ENCODE measurements at regions not wholly inside any gene's neighbourhood (a gene's known extent, or its start where the extent isn't known, plus 50 kb on each side); places are given as distances from the start of the nearest gene placed in this dataset.

DNA sequence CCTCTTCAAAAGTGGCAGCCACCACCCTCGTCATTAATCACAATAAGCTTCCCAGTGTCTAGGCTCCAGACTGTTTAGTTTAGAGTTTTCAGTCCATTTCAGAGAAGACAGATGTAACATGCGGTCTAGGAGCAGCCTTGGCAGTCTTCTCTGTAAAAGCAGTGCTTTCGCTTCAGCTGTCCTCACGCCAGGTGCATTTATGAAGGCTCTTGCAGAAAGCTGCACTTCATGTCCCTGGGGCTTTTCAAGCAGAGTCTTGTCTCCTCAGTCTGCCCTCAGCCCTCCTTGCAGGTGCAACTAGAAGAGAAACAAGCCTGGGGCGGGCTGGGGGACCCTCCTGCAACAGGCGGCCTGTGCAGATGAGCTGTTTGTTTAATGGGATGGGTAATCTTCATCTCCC lies 281.9 kb downstream of the DRD1 start:
- no peak for DNase-seq

DNA sequence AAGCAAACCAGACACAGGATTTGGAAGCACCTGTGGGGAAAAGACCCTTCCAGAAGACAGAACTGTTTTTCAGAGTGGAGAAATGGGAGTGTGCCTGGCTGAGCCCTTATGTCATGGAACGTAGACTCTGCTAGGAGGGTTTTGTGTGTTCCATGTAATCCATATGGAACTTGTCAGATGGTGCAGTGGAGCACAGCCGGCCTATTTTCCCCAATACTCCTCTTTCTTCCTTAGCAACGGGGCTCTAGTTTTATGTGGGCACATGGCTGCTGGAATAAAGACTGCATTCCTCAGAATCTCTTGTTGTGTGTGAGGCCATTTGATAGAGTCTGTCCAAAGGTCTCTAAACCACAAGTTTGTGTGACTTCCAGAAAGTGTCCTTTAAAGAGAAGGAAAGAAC lies 284.0 kb downstream of the DRD1 start:
- DNase-seq, result no peak

DNA sequence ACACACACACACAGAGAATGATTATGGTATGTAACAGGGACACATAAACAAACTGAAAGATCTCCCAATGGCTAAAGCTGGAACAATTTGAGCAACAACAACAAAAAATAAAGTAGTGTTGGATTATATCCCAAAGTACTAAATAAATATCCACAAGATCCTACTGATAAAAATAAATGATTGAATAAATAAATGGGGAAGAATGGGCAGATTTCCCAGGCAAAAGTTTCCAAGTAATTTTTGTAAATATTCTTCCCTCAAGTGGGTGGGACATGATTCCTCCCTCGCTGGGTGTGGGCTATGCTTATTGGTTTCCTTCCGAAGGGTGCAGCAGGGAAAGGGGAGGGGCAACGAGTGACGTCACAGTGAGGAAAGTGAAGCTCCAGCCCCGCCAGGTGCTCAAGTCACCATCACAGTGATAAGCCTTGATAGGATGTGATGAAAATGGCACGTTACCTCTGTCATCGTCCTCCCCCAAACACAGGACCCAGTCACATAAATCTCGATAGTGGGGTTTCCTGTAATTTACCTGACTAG lies 295.3 kb downstream of the DRD1 start:
- DNase-seq, result no peak

- no peak for DNase-seq
Observed at GRCh38 chr5:175146733-175147132, 297.2 kb downstream of the DRD1 start.

DNA sequence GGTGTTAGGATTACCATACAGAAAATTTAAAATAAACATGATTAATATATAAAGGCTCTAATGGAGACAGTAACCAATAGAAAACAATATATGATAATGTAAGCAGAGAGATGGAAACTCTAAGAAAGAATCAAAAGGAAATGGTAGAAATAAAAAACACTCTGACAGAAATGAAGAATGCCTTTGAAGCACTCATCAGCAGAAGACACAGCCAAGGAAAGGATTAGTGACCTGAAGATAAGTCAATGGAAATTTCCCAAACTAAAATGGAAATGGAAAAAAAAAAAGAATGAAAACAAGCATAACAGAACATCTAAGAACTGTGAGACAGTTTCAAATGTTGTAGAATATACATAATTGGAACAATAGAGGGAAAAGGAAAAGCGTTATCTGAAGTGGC lies 302.6 kb downstream of the DRD1 start:
- DNase-seq, result no peak

GRCh38 chr5:175133185-175133584 lies 310.8 kb downstream of the DRD1 start:
- DNase-seq, result no peak

DNA sequence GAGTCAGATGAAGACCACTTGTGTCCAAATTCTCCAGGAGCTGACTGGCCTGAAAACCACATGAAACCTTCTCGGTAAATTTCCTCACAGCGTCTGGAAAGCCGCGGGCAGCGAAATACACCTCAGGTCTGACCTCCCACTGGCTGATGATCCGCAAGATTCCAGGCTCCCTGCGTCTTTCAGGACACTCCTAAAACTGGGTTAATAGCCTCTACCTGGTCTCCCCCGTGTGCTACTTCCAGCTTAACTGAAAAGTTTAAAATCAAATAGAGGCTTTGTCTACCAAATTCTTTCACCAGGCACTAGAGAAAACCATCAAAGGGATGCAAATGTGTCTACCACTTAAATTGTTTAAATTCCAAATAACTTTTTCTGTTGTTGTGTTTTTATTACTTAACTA lies 312.6 kb downstream of the DRD1 start:
- DNase-seq, result no peak

GRCh38 chr5:175129619-175130018 lies 314.4 kb downstream of the DRD1 start:
- DNase-seq, result no peak

GRCh38 chr5:175129121-175129520 lies 314.9 kb downstream of the DRD1 start:
- DNase-seq, result no peak

GRCh38 chr5:175124821-175125220 lies 319.2 kb downstream of the DRD1 start:
- DNase-seq, result no peak

DNA sequence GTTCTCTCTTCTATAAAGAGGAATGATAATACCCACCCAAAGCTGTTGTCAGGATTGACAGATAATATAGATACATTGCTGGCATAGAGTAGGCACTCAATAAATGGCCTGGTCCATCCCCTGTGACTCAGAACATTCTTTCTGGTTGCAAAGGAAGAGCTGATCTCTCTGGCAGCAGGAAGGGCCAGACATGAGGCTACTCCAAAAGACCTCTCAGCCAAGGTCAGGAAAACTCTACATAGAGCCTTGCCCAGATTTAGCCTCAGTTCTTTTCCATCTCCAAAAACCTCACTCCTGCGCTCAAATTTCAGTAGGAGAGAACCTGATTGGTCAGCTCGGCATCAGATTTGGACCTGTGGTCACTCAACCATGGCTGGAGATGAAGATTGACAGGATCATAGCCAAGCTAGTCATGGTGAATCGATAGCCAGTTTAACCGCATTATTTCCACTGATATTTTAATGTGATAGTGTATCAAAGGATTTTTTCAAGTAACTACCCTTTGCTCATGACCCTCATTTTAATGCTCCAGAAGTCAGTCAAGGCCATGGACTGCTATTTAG lies 319.6 kb downstream of the DRD1 start:
- no peak for DNase-seq

DNA sequence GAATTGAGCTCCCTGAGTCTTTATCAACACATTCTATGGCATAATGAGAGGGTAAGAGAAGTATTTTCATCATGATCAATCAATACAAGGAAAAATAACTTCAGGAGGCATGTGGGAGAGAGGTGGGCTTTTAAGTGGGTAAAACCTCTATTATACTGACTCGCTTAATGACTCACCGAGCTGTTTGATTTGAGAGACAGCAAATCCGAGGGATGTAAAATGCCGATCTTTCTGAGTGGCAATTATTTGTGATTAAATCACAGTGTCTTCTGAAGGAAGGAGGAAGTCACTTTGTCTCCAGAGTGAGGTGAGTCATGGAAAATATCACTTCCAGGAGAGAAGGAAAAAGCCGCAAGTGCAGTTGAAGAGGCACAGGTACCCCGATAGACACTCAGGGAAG lies 320.4 kb downstream of the DRD1 start:
- no peak for DNase-seq

- no peak for DNase-seq
Observed at GRCh38 chr5:175121457-175121856, 322.5 kb downstream of the DRD1 start.

GRCh38 chr5:175120412-175120811 lies 323.6 kb downstream of the DRD1 start:
- DNase-seq, result no peak

DNA sequence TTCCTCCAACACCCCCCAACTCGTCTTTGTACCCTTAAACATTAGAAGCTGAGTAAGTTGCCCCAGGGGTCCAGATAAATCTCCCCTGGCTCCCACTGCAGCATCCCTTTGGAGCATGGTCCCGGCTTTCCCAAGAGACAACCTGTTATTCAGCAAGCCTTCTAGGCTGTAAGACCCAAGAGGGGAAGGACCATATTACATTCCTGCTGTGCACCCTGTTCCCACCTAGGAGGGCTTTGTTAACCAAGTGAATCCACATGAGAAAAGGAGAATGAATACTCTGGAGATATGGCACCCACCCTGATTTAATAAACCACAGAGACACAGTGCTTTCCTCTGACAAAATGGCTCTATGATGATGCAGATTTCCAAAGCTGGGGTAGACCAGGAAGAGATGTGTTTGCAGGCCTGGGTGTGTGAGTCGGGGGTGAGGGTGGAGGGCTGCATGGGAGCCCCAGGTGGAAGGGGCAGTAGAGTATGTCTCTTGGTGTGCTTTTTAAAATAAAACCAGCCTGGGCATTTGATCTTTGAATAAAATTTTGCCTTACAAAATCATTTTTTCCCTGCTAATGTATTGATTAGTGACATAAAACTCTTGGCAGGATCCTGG lies 325.2 kb downstream of the DRD1 start:
- no peak for DNase-seq

GRCh38 chr5:175116466-175117048 lies 327.4 kb downstream of the DRD1 start:
- no peak for DNase-seq

- DNase-seq, result no peak
Observed at GRCh38 chr5:175115831-175116230, 328.2 kb downstream of the DRD1 start.

- DNase-seq, result no peak
Observed at GRCh38 chr5:175113947-175114346, 330.0 kb downstream of the DRD1 start.

DNA sequence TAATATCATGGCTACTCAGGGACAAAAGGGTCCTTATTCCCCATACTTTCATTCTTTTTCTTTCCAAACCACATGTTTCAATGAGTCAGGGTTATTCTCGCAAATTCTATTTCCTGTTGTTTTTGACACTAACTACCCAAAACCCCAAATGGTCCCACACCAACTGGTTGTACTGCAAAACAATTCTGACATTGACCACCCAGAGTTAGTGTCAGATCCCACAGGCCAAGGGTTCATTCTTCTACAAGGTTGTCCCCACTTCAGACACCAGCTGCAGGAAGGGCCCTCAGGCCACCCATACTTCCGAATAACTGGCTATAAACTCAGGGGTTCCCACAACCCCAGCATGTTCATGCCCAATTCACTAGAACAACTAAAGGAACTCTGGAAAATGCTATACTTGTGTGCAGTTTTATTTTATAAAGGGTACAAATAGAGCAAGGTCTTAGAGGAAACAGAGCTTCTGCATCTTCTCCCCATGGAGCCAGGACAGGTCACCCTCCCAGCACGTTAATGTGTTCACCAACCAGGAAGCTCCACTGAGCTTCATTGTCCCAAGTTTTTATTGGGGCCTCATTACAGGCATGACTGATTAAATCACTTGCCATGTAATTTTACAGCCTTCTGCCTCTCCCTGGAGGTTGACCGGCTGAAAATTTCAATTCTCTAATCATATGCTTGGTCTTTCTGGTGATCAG lies 334.8 kb downstream of the DRD1 start:
- DNase-seq, result no peak

GRCh38 chr5:175107865-175108264 lies 336.1 kb downstream of the DRD1 start:
- no peak for DNase-seq

GRCh38 chr5:175107028-175107588 lies 336.9 kb downstream of the DRD1 start:
- DNase-seq, result no peak

DNA sequence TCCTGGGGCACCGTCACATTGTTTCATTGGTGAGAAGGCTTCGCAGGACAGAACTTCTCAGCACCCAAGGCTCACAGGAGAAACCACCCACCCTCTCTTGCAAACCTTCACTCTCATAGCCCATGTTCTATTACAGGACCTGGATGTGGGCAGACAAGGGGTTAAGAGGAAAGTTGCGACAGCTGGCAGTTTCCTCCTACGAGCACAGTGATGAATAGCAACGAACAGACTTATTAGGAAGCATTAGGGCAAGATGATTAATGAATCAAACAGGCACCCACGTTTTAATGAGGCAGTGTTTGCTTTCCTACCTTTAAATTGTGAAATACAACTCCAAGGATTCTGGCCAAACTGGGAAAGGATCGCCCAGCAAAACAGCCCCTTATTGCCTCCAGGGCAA lies 339.3 kb downstream of the DRD1 start:
- DNase-seq, result no peak

DNA sequence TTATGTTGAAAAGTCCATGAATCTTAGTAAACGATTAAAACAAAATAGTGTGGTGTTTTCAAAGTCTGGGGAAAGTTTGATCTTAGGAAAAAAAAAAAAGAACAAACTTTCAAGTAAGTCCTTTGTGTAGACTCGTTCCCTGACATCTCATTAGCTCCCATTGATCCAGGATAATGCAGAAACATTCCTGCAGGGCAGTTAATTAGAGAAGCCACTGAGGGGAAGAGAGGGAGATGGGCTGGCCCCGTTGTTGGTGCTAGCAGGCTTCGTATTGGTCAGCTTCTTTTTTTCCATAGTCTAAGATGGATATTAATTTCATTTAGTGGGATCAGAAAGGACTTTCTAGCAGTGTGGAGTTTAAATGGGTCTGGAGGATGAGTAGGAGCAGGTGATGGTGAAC lies 340.2 kb downstream of the DRD1 start:
- DNase-seq, result no peak

DNA sequence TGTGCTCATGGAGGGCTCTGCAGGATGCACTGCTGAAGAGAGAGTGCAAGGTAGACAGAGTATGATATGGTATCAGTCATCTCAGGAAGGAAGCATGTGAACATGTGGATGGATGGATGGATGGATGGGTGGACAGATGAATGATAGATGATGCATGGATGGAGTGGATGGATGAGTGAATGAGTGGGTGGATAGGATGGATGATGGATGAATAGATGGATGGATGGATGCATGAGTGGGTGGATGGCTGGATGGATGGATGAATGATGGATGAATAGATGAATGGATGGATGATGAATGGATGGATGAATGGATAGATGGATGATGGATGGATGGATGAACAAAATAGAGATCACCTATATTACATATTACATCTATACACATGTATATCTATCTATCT lies 341.3 kb downstream of the DRD1 start:
- DNase-seq, result no peak
